Astrocyte (in vitro differentiated cells and primary cell): ENCODE measurements at regions not wholly inside any gene's neighbourhood (a gene's known extent, or its start where the extent isn't known, plus 50 kb on each side); places are given as distances from the start of the nearest gene placed in this dataset.

Experiments
- DNase-seq: peaks from one replicate; pipeline ENCODE4 v3.0.0-alpha.2; 2010; ENCODE audit warnings: low read depth
- FAIRE-seq: peaks from 2 replicates; lab custom pipeline; 2011; peaks lifted over from hg19 to GRCh38; lab: Jason Lieb, UNC
- H2AFZ ChIP-seq: 2 replicates; pipeline ENCODE4 v1.6.0; 2012; ENCODE audit warnings: low read depth, low read length, inconsistent platforms
- H3K27ac ChIP-seq: 2 replicates; pipeline ENCODE4 v1.5.1; 2011; ENCODE audit warnings: low read depth, low read length, inconsistent platforms
- H3K27me3 ChIP-seq: 2 replicates; pipeline ENCODE4 v1.6.0; 2011; ENCODE audit warnings: low read length, inconsistent platforms; ENCODE audit not compliant: insufficient read depth
- H3K36me3 ChIP-seq: 2 replicates; pipeline ENCODE4 v1.5.1; 2011; ENCODE audit warnings: low read length, inconsistent platforms; ENCODE audit not compliant: insufficient read depth
- H3K4me1 ChIP-seq: 2 replicates; pipeline ENCODE4 v1.5.1; 2011; ENCODE audit warnings: low read length, inconsistent platforms; ENCODE audit not compliant: insufficient read depth
- H3K4me2 ChIP-seq: 2 replicates; pipeline ENCODE4 v1.6.0; 2012; ENCODE audit warnings: low read length, inconsistent platforms
- H3K4me3 ChIP-seq: 2 replicates; pipeline ENCODE4 v1.5.1; 2011; ENCODE audit warnings: low read depth, mild to moderate bottlenecking, low read length, inconsistent platforms; ENCODE audit not compliant: insufficient read depth
- H3K79me2 ChIP-seq: 2 replicates; pipeline ENCODE4 v1.6.0; 2012; ENCODE audit warnings: mild to moderate bottlenecking, low read length, inconsistent platforms; ENCODE audit not compliant: insufficient read depth
- H3K9ac ChIP-seq: 2 replicates; pipeline ENCODE4 v1.6.0; 2012; ENCODE audit warnings: mild to moderate bottlenecking, low read length, inconsistent platforms
- H3K9me3 ChIP-seq: 2 replicates; pipeline ENCODE4 v1.5.1; 2012; ENCODE audit warnings: low read depth, mild to moderate bottlenecking, low read length, inconsistent platforms; ENCODE audit not compliant: insufficient read depth
- H4K20me1 ChIP-seq: 2 replicates; pipeline ENCODE4 v1.6.0; 2012; ENCODE audit warnings: low read length, inconsistent platforms; ENCODE audit not compliant: insufficient read depth
- H3K27ac Mint-ChIP-seq: one replicate; pipeline ENCODE4 v1.8.0; 2021; ENCODE audit warnings: mild to moderate bottlenecking, mixed read lengths; ENCODE audit not compliant: unreplicated experiment
- H3K27me3 Mint-ChIP-seq: one replicate; pipeline ENCODE4 v1.8.0; 2021; ENCODE audit warnings: low read depth, mixed read lengths; ENCODE audit not compliant: unreplicated experiment
- H3K36me3 Mint-ChIP-seq: one replicate; pipeline ENCODE4 v1.8.0; 2021; ENCODE audit warnings: low read depth, mixed read lengths; ENCODE audit not compliant: unreplicated experiment
- H3K4me1 Mint-ChIP-seq: one replicate; pipeline ENCODE4 v1.8.0; 2021; ENCODE audit warnings: low read depth, mixed read lengths; ENCODE audit not compliant: unreplicated experiment
- H3K4me3 Mint-ChIP-seq: one replicate; pipeline ENCODE4 v1.8.0; 2021; ENCODE audit warnings: mild to moderate bottlenecking, moderate library complexity, mixed read lengths; ENCODE audit not compliant: unreplicated experiment
- H3K9me3 Mint-ChIP-seq: one replicate; pipeline ENCODE4 v1.8.0; 2021; ENCODE audit warnings: mild to moderate bottlenecking, mixed read lengths; ENCODE audit not compliant: unreplicated experiment
- CTCF ChIP-seq: IDR thresholded peaks from 2 replicates; pipeline ENCODE4 v1.5.1; 2011; ENCODE audit warnings: low read depth, mild to moderate bottlenecking, inconsistent platforms, low read length, moderate library complexity; ENCODE audit not compliant: insufficient read depth
- EZH2 ChIP-seq: IDR thresholded peaks from 2 replicates; pipeline ENCODE4 v1.6.1; 2012; ENCODE audit warnings: mild to moderate bottlenecking, low read length, inconsistent platforms; ENCODE audit not compliant: insufficient read depth

GRCh38 chr22:47805394-47805935 is 1043.0 kb downstream of the TBC1D22A start:
- no peak for FAIRE-seq
- H3K4me2 ChIP-seq: no peak overlapping the region
- TF ChIP-seq EZH2 (no peak), CTCF (no peak)
- H3K27me3 ChIP-seq: no peaks in the 10 kb centered on the region
- H4K20me1 ChIP-seq: no peaks in the 10 kb centered on the region
- H3K4me3 ChIP-seq: no peak overlapping the region
- Mint-ChIP-seq H3K4me1 (no peaks in the 10 kb centered on the region), H3K27me3 (peaks cover 28% of the 10 kb centered on the region), H3K4me3 (no peak overlapping the region), H3K9me3 (peaks cover 2% of the 10 kb centered on the region), H3K36me3 (no peaks in the 10 kb centered on the region), H3K27ac (no peak overlapping the region)
- H3K79me2 ChIP-seq: no peaks in the 10 kb centered on the region
- DNase-seq: no peak
- no peaks in the 10 kb centered on the region for H3K4me1 ChIP-seq
- peaks cover 20% of the 10 kb centered on the region for H3K9me3 ChIP-seq
- H3K27ac ChIP-seq: no peak overlapping the region
- H3K9ac ChIP-seq: no peak overlapping the region
- H3K36me3 ChIP-seq: no peaks in the 10 kb centered on the region
- no peak overlapping the region for H2AFZ ChIP-seq

GRCh38 chr22:47804281-47804680 is 1041.8 kb downstream of the TBC1D22A start:
- Histone ChIP-seq H3K36me3 (no peaks in the 10 kb centered on the region), H3K9me3 (peaks cover 15% of the 10 kb centered on the region), H4K20me1 (no peaks in the 10 kb centered on the region), H3K27ac (no peak overlapping the region), H3K4me3 (no peak overlapping the region), H3K27me3 (no peaks in the 10 kb centered on the region), H3K4me1 (no peaks in the 10 kb centered on the region), H3K4me2 (no peak overlapping the region), H2AFZ (no peak overlapping the region), H3K9ac (no peak overlapping the region), H3K79me2 (no peaks in the 10 kb centered on the region)
- Mint-ChIP-seq H3K36me3 (no peaks in the 10 kb centered on the region), H3K4me1 (no peaks in the 10 kb centered on the region), H3K27me3 (peaks cover 26% of the 10 kb centered on the region), H3K9me3 (peaks cover 2% of the 10 kb centered on the region), H3K27ac (no peak overlapping the region), H3K4me3 (no peak overlapping the region)
- TF ChIP-seq CTCF (no peak), EZH2 (no peak)
- FAIRE-seq (no peak), DNase-seq (no peak)

GRCh38 chr22:47802421-47802820 is 1040.0 kb downstream of the TBC1D22A start:
- Histone ChIP-seq H3K4me2 (no peak overlapping the region), H3K27me3 (no peaks in the 10 kb centered on the region), H4K20me1 (no peaks in the 10 kb centered on the region), H3K4me1 (no peaks in the 10 kb centered on the region), H3K9me3 (peaks cover 15% of the 10 kb centered on the region), H3K27ac (no peak overlapping the region), H2AFZ (no peak overlapping the region), H3K4me3 (no peak overlapping the region), H3K9ac (no peak overlapping the region), H3K36me3 (no peaks in the 10 kb centered on the region), H3K79me2 (no peaks in the 10 kb centered on the region)
- FAIRE-seq (no peak), DNase-seq (no peak)
- H3K4me3 Mint-ChIP-seq: no peak overlapping the region
- no peak overlapping the region for H3K27ac Mint-ChIP-seq
- H3K4me1 Mint-ChIP-seq: no peaks in the 10 kb centered on the region
- H3K9me3 Mint-ChIP-seq: peaks cover 5% of the 10 kb centered on the region
- peaks cover 21% of the 10 kb centered on the region for H3K27me3 Mint-ChIP-seq
- no peaks in the 10 kb centered on the region for H3K36me3 Mint-ChIP-seq
- TF ChIP-seq CTCF (no peak), EZH2 (no peak)
